OCI-LY3 (cell line): ENCODE measurements at regions not wholly inside any gene's neighbourhood (a gene's known extent, or its start where the extent isn't known, plus 50 kb on each side); places are given as distances from the start of the nearest gene placed in this dataset.

Experiments used
- H2AFZ ChIP-seq: fragments of 200-600, 300-600 bp; shearing (Covaris generic); 2 replicates; pipeline ENCODE4 v1.6.0; 2014; ENCODE audit warnings: antibody characterized with exemption, low read depth, low read length
- H3K27ac ChIP-seq: fragments of 200-600, 300-600 bp; sonication (generic); 2 replicates; pipeline ENCODE4 v1.5.1; 2014; ENCODE audit warnings: mild to moderate bottlenecking, low read length, moderate library complexity, mixed read lengths
- H3K27me3 ChIP-seq: fragments of 200-600, 300-600 bp; sonication (generic); 2 replicates; pipeline ENCODE4 v1.6.1; 2014; ENCODE audit warnings: low read depth, low read length, mixed read lengths
- H3K36me3 ChIP-seq: fragments of 200-600, 300-600 bp; sonication (generic); replicated peaks from 2 replicates; pipeline ENCODE3; 2014; ENCODE audit warnings: low read depth, low read length, mixed read lengths
- H3K4me1 ChIP-seq: fragments of 300-600, 200-600 bp; sonication (generic); 2 replicates; pipeline ENCODE4 v1.6.1; 2014; ENCODE audit warnings: low read length, mixed read lengths
- H3K4me2 ChIP-seq: fragments of 200-600, 300-600 bp; sonication (generic); 2 replicates; pipeline ENCODE4 v1.6.1; 2014; ENCODE audit warnings: low read length, mixed read lengths
- H3K4me3 ChIP-seq: fragments of 300-600, 200-600 bp; sonication (generic); 2 replicates; pipeline ENCODE4 v1.5.1; 2014; ENCODE audit warnings: antibody characterized with exemption, mild to moderate bottlenecking, low read length, moderate library complexity
- H3K79me2 ChIP-seq: fragments of 300-600, 200-600 bp; shearing (Covaris generic); 2 replicates; pipeline ENCODE4 v1.6.1; 2014; ENCODE audit warnings: mild to moderate bottlenecking, low read length, mixed read lengths
- H3K9ac ChIP-seq: fragments of 300-600, 200-600 bp; shearing (Covaris generic); 2 replicates; pipeline ENCODE4 v1.6.0; 2014; ENCODE audit warnings: mild to moderate bottlenecking, low read length, moderate library complexity
- H3K9me3 ChIP-seq: fragments of 200-600, 300-600 bp; shearing (Covaris generic); 2 replicates; pipeline ENCODE4 v1.6.1; 2014; ENCODE audit warnings: low read length, mixed read lengths; ENCODE audit not compliant: insufficient read depth
- H4K20me1 ChIP-seq: fragments of 200-600, 300-600 bp; sonication (generic); 2 replicates; pipeline ENCODE4 v1.6.1; 2016; ENCODE audit warnings: low read length, mixed read lengths; ENCODE audit not compliant: insufficient read depth
- EZH2phosphoT487 ChIP-seq: fragments of 200-600 bp; shearing (Covaris generic); IDR thresholded peaks from 2 replicates; pipeline ENCODE4 v1.6.1; 2018; ENCODE audit warnings: antibody characterized with exemption, mixed run types, low read depth
- TF ChIP-seq, protein P1 (sequence below): fragments of 200-600, 300-600 bp; sonication (generic); IDR thresholded peaks from 2 replicates; pipeline ENCODE4 v1.5.1; 2014; ENCODE audit warnings: antibody characterized with exemption, low read length, low read depth

DNA sequence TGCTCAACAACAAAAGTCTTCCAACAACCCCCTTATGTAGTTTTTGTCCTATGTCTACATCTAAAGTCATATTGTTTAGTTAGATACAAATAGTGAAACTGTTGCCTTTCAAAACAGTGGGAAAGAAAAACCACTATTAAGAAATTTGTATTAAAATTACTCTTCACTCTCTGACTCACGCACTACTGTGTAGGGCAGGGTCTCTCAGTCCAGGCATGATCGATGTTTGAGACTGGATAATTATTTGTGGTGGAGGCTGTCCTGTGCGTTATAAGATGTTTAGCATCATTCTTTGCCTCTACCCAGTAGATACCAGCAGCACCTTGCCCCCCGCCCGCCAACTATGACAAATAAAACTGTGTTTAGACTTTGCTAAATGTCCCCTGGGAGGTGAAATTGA lies 369.4 kb upstream of the ZEB2 start:
- Histone ChIP-seq H2AFZ (no peak overlapping the region), H3K27ac (no peak overlapping the region), H3K9ac (no peak overlapping the region), H3K4me2 (no peak overlapping the region), H3K36me3 (no peaks in the 10 kb centered on the region), H3K4me3 (no peak overlapping the region), H3K27me3 (no peaks in the 10 kb centered on the region), H4K20me1 (no peaks in the 10 kb centered on the region), H3K9me3 (no peaks in the 10 kb centered on the region), H3K79me2 (no peaks in the 10 kb centered on the region), H3K4me1 (no peaks in the 10 kb centered on the region)
- TF ChIP-seq, protein P1, sequence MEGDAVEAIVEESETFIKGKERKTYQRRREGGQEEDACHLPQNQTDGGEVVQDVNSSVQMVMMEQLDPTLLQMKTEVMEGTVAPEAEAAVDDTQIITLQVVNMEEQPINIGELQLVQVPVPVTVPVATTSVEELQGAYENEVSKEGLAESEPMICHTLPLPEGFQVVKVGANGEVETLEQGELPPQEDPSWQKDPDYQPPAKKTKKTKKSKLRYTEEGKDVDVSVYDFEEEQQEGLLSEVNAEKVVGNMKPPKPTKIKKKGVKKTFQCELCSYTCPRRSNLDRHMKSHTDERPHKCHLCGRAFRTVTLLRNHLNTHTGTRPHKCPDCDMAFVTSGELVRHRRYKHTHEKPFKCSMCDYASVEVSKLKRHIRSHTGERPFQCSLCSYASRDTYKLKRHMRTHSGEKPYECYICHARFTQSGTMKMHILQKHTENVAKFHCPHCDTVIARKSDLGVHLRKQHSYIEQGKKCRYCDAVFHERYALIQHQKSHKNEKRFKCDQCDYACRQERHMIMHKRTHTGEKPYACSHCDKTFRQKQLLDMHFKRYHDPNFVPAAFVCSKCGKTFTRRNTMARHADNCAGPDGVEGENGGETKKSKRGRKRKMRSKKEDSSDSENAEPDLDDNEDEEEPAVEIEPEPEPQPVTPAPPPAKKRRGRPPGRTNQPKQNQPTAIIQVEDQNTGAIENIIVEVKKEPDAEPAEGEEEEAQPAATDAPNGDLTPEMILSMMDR: no peak
- TF ChIP-seq EZH2phosphoT487: no peak

DNA sequence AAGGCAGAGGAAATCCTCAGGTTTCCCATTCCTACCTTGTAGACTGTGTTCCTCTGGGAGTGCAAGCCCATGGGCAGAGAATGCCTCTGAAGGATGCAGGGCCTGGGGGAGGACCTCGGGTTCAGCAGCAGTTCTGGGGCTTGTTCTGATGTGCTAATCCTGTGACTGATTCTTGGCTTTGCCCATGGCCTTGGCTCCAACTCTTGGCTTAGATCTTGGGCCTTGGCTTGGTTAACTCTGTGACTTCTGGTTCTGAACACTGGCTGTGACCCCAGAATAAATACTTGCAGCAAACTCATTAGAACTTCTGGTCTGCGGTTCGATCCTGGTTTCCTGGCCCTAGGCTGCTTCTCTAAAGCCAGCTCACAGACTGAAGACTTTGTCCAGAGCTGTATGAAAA lies 366.9 kb upstream of the ZEB2 start:
- Histone ChIP-seq H3K4me3 (no peak overlapping the region), H3K9me3 (no peaks in the 10 kb centered on the region), H3K4me1 (no peaks in the 10 kb centered on the region), H4K20me1 (no peaks in the 10 kb centered on the region), H3K27me3 (no peaks in the 10 kb centered on the region), H3K36me3 (no peaks in the 10 kb centered on the region), H3K4me2 (no peak overlapping the region), H3K27ac (no peak overlapping the region), H3K79me2 (no peaks in the 10 kb centered on the region), H2AFZ (no peak overlapping the region), H3K9ac (no peak overlapping the region)
- TF ChIP-seq, protein P1: no peak
- no peak for TF ChIP-seq EZH2phosphoT487

DNA sequence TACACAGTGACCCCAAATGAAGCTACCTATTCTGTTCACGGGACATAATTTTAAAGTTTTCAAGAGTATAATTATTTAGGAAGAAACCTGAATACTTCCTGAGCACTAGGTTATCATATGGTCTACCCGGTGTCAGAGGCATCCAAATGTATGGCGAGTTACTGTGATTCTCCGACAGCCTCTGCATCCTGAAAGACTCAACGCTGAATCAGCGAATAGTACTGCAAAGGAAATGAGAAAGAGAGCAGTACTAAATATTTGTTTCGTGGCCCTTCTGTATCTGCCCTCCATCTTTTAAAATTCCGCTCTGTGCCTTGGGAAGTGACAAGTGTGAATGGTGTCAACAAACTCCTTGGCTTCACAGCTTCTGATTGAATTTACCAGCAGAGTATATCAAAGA lies 358.0 kb upstream of the ZEB2 start:
- Histone ChIP-seq H3K4me3 (no peak overlapping the region), H3K27me3 (no peaks in the 10 kb centered on the region), H3K4me2 (no peak overlapping the region), H3K36me3 (no peaks in the 10 kb centered on the region), H2AFZ (no peak overlapping the region), H4K20me1 (no peaks in the 10 kb centered on the region), H3K9ac (no peak overlapping the region), H3K27ac (no peak overlapping the region), H3K9me3 (no peaks in the 10 kb centered on the region), H3K4me1 (no peaks in the 10 kb centered on the region; the same call in 1 of the 2 replicates), H3K79me2 (no peaks in the 10 kb centered on the region)
- TF ChIP-seq, protein P1: no peak
- TF ChIP-seq EZH2phosphoT487: no peak

DNA sequence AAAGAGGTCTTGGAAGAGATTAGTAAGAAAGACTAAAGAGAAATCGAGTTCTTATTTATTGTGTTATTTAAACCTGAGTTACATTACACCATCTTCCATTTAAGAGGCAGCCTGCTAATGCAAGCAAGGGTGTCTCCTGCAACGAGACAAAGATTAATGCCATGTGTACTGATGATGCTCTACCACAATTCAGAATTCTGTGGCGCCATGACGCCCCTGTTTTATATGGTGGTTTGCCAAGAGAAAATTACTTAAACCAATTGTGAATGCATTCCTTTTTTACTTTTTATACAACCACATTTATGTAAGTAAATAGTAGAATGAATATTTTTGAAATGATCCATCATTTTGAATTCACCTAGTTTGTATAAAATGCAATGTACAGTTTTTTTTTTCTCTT lies 356.1 kb upstream of the ZEB2 start:
- no peaks in the 10 kb centered on the region for H3K36me3 ChIP-seq
- H3K4me2 ChIP-seq: no peak overlapping the region
- no peak overlapping the region for H2AFZ ChIP-seq
- H3K9me3 ChIP-seq: no peaks in the 10 kb centered on the region
- H3K9ac ChIP-seq: no peak overlapping the region
- no peaks in the 10 kb centered on the region for H4K20me1 ChIP-seq
- no peak overlapping the region for H3K27ac ChIP-seq
- H3K27me3 ChIP-seq: no peaks in the 10 kb centered on the region
- no peak overlapping the region for H3K4me3 ChIP-seq
- TF ChIP-seq EZH2phosphoT487: no peak
- TF ChIP-seq, protein P1: no peak
- H3K79me2 ChIP-seq: no peaks in the 10 kb centered on the region
- H3K4me1 ChIP-seq: no peaks in the 10 kb centered on the region; the same call in 1 of the 2 replicates
